Transverse colon (tissue), 4 donors: ENCODE measurements at regions not wholly inside any gene's neighbourhood (a gene's known extent, or its start where the extent isn't known, plus 50 kb on each side); places are given as distances from the start of the nearest gene placed in this dataset.

Source experiments
- CTCF ChIP-seq, 5 experiments: fragments of 200-600 bp in 3 of 5; fragments of 450-650 bp in 2 of 5; sonication (generic) in 3 of 5; IDR thresholded peaks; 1 replicate in 2 of 5; 2 replicates in 3 of 5; pipeline ENCODE4 v1.5.1; 2016 to 2017; ENCODE audit warnings: antibody characterized with exemption in 5 of 5, inconsistent platforms in 3 of 5, mild to moderate bottlenecking in 2 of 5, moderate library complexity in 1 of 5
- EP300 ChIP-seq: sonication (generic); formaldehyde crosslinking; IDR thresholded peaks from one replicate; pipeline ENCODE4 v1.6.1; 2017; ENCODE audit warnings: antibody characterized with exemption, low read depth
- POLR2A ChIP-seq: fragments of 450-650 bp; IDR thresholded peaks from one replicate; pipeline ENCODE4 v1.6.1; 2016; ENCODE audit warnings: antibody characterized with exemption, mild to moderate bottlenecking, moderate library complexity
- POLR2AphosphoS5 ChIP-seq, 3 donors: sonication (generic); formaldehyde crosslinking; IDR thresholded peaks; one replicate each; pipeline ENCODE4 v1.6.1; 2016; ENCODE audit warnings: antibody characterized with exemption in 3 of 3

- TF ChIP-seq CTCF (IDR thresholded peaks at IDR 0.05), result no peak
- no peak for TF ChIP-seq POLR2A
- TF ChIP-seq EP300, result no peak
- TF ChIP-seq POLR2AphosphoS5 (IDR thresholded peaks at IDR 0.05), result no peak
Observed at GRCh38 chr2:6163932-6164331, 471.7 kb downstream of the SOX11 start.
